MCF 10A (cell line): ENCODE measurements at regions not wholly inside any gene's neighbourhood (a gene's known extent, or its start where the extent isn't known, plus 50 kb on each side); places are given as distances from the start of the nearest gene placed in this dataset.

ENCODE experiments used
- BruUV-seq: library from RNA; stranded (reverse); fragments of 400-500 nt; replicated peaks from 2 replicates; lab custom pipeline; 2021; lab: Mats Ljungman, UMichigan
- CTCF ChIA-PET: fragments of 300-600 bp; sonication (Branson Sonifier 250); formaldehyde crosslinking; extraction: SDS; loops from one replicate; lab custom pipeline; 2021; ENCODE audit warnings: antibody characterized with exemption, inconsistent platforms; lab: Yijun Ruan, JAX
- POLR2A ChIA-PET: fragments of 300-600, 350-650 bp; sonication (Branson Sonifier 250); formaldehyde crosslinking; extraction: SDS; loops from one replicate; lab custom pipeline; 2020; ENCODE audit warnings: antibody characterized with exemption, inconsistent platforms; lab: Yijun Ruan, JAX
- DNase-seq: peaks from one replicate; pipeline ENCODE4 v3.0.0-alpha.2; 2018; ENCODE audit not compliant: unreplicated experiment
- H3K27ac Mint-ChIP-seq: one replicate; pipeline ENCODE4 v1.8.0; 2022; ENCODE audit warnings: mild to moderate bottlenecking, low read depth, mixed read lengths; ENCODE audit not compliant: unreplicated experiment
- H3K27me3 Mint-ChIP-seq: one replicate; pipeline ENCODE4 v1.8.0; 2022; ENCODE audit warnings: mixed read lengths; ENCODE audit not compliant: insufficient read depth, unreplicated experiment
- H3K36me3 Mint-ChIP-seq: one replicate; pipeline ENCODE4 v1.8.0; 2022; ENCODE audit warnings: mild to moderate bottlenecking, moderate library complexity, mixed read lengths; ENCODE audit not compliant: insufficient read depth, unreplicated experiment
- H3K4me1 Mint-ChIP-seq: one replicate; pipeline ENCODE4 v1.8.0; 2022; ENCODE audit warnings: mixed read lengths; ENCODE audit not compliant: insufficient read depth, unreplicated experiment
- H3K4me3 Mint-ChIP-seq: one replicate; pipeline ENCODE4 v1.8.0; 2022; ENCODE audit warnings: mild to moderate bottlenecking, moderate library complexity, mixed read lengths; ENCODE audit not compliant: unreplicated experiment
- H3K9me3 Mint-ChIP-seq: one replicate; pipeline ENCODE4 v1.8.0; 2022; ENCODE audit warnings: mixed read lengths; ENCODE audit not compliant: unreplicated experiment
- intact Hi-C: fragments of 100-400 bp; cut with micrococcal nuclease; formaldehyde crosslinking; loops from 2 replicates; pipeline ENCODE4 v1.14.1; 2022
- TF ChIP-seq, protein P1 (sequence below): fragments of 200-600 bp; IDR thresholded peaks from one replicate; pipeline ENCODE4 v1.8.0; 2022; ENCODE audit warnings: antibody characterized with exemption, mild to moderate bottlenecking; ENCODE audit not compliant: unreplicated experiment

- intact Hi-C loops = no loop called here
- TF ChIP-seq, protein P1, sequence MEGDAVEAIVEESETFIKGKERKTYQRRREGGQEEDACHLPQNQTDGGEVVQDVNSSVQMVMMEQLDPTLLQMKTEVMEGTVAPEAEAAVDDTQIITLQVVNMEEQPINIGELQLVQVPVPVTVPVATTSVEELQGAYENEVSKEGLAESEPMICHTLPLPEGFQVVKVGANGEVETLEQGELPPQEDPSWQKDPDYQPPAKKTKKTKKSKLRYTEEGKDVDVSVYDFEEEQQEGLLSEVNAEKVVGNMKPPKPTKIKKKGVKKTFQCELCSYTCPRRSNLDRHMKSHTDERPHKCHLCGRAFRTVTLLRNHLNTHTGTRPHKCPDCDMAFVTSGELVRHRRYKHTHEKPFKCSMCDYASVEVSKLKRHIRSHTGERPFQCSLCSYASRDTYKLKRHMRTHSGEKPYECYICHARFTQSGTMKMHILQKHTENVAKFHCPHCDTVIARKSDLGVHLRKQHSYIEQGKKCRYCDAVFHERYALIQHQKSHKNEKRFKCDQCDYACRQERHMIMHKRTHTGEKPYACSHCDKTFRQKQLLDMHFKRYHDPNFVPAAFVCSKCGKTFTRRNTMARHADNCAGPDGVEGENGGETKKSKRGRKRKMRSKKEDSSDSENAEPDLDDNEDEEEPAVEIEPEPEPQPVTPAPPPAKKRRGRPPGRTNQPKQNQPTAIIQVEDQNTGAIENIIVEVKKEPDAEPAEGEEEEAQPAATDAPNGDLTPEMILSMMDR = no peak
- Mint-ChIP-seq H3K27me3 (peaks cover 15% of the 10 kb centered on the region), H3K9me3 (no peaks in the 10 kb centered on the region), H3K27ac (no peak overlapping the region), H3K36me3 (no peaks in the 10 kb centered on the region), H3K4me1 (peaks cover 7% of the 10 kb centered on the region), H3K4me3 (no peak overlapping the region)
- DNase-seq = peak; percentile 58
- POLR2A ChIA-PET = interaction anchor here (0.7 to 1.2 kb wide), 2 partner anchors 29 to 121 kb away, joined by 3 read pairs; no protein-coding TSS in a partner anchor
- no TSS peak for BruUV-seq
- CTCF ChIA-PET = interaction anchor here (0.7 kb wide), 1 partner anchor 241 kb away, joined by 3 read pairs; no protein-coding TSS in a partner anchor
Measured at GRCh38 chr15:60208709-60209108, 189.1 kb downstream of the ANXA2 start.

DNA sequence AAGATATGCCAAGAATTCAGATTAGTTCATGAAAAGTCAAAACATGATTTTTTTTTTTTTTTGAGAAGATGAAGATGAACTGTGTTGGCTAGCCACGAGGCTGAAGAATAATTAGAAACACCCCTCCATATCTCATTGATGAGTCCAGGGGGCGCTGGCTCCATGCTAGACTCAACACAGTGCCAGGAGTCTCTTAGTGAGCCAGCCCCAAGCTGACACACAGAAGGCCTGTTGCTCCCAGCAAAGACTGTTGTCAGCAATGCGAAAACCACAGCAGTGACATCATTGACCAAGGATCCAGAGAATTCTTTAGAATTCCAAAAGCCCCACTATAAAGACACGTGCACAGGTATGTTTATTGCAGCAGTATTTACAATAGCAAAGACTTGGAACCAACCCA is 185.2 kb downstream of the ANXA2 start:
- Mint-ChIP-seq H3K4me1 (peaks cover 13% of the 10 kb centered on the region), H3K9me3 (no peaks in the 10 kb centered on the region), H3K4me3 (no peak overlapping the region), H3K27ac (no peak overlapping the region), H3K36me3 (no peaks in the 10 kb centered on the region), H3K27me3 (no peaks in the 10 kb centered on the region)
- intact Hi-C loops = no loop called here
- TF ChIP-seq, protein P1 = no peak
- DNase-seq = peak; percentile 25
- ChIA-PET CTCF (interaction anchor here (0.6 to 2.7 kb wide), 5 partner anchors 10 to 466 kb away, joined by 3 to 12 read pairs (median 3); no protein-coding TSS in a partner anchor), POLR2A (no interaction called here)
- no TSS peak for BruUV-seq

GRCh38 chr15:60213377-60214000 is 184.3 kb downstream of the ANXA2 start:
- peak; percentile 11 for DNase-seq
- intact Hi-C loops = no loop called here
- CTCF ChIA-PET = interaction anchor here (0.6 to 2.7 kb wide), 3 partner anchors 19 to 462 kb away, joined by 3 to 12 read pairs (median 3); no protein-coding TSS in a partner anchor

DNA sequence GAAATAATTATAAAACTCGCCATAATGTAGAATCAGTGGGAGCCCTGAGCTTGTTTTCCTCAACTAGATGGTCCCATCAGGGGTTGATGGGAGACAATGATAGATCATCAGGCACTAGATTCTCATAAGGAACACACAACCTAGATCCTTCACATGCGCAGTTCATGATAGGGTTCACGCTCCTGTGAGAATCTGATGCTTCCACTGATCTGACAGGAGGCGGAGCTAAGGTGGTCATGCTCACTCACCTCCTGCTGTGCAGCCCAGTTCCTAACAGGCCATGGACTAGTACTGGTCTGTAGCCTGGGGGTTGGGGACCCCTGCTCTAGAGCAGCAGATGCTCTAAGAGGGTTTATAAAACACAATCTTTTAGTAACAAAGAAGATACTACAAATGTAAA is 183.6 kb downstream of the ANXA2 start:
- H3K4me1 Mint-ChIP-seq = peaks cover 11% of the 10 kb centered on the region
- intact Hi-C loops = no loop called here
- BruUV-seq = no TSS peak
- CTCF ChIA-PET = interaction anchor here (0.7 to 2.7 kb wide), 4 partner anchors 20 to 463 kb away, joined by 3 to 12 read pairs (median 3); no protein-coding TSS in a partner anchor
- no peaks in the 10 kb centered on the region for H3K36me3 Mint-ChIP-seq
- POLR2A ChIA-PET = no interaction called here
- DNase-seq = no peak
- TF ChIP-seq, protein P1 = no peak
- H3K27ac Mint-ChIP-seq = no peak overlapping the region
- no peak overlapping the region for H3K4me3 Mint-ChIP-seq
- H3K9me3 Mint-ChIP-seq = no peaks in the 10 kb centered on the region
- no peaks in the 10 kb centered on the region for H3K27me3 Mint-ChIP-seq

More at GRCh38 chr15:60213377-60214000, 184.3 kb downstream of the ANXA2 start:
- H3K9me3 Mint-ChIP-seq = no peaks in the 10 kb centered on the region
- no peak overlapping the region for H3K27ac Mint-ChIP-seq
- POLR2A ChIA-PET = no interaction called here
- H3K36me3 Mint-ChIP-seq = no peaks in the 10 kb centered on the region
- H3K4me1 Mint-ChIP-seq = peaks cover 13% of the 10 kb centered on the region
- no peaks in the 10 kb centered on the region for H3K27me3 Mint-ChIP-seq
- no TSS peak for BruUV-seq
- H3K4me3 Mint-ChIP-seq = no peak overlapping the region
- TF ChIP-seq, protein P1 = no peak
